Suprapubic skin (tissue), 4 donors: ENCODE measurements at regions not wholly inside any gene's neighbourhood (a gene's known extent, or its start where the extent isn't known, plus 50 kb on each side); places are given as distances from the start of the nearest gene placed in this dataset.
A peak's percentile ranks its signal among the peaks of the same experiment; 100 is the strongest.
"Not testable (repeated sequence)": the region's sequence is repeated elsewhere in the genome, so short reads cannot be mapped to it uniquely, and the experiment has no call there.

Experiments
- DNase-seq, 2 donors: peaks; one replicate each; pipeline ENCODE4 v3.0.0-alpha.2; 2019; ENCODE audit warnings: low spot score in 2 of 2
- H3K27ac ChIP-seq: fragments of 200-600 bp; sonication (generic); one replicate; pipeline ENCODE4 v1.5.1; 2019
- H3K27me3 ChIP-seq: fragments of 200-600 bp; sonication (generic); one replicate; pipeline ENCODE4 v1.5.1; 2019
- H3K36me3 ChIP-seq: fragments of 200-600 bp; sonication (generic); one replicate; pipeline ENCODE4 v1.5.1; 2019
- H3K4me1 ChIP-seq: fragments of 200-600 bp; sonication (generic); one replicate; pipeline ENCODE4 v1.5.1; 2019
- H3K4me3 ChIP-seq: fragments of 200-600 bp; sonication (generic); one replicate; pipeline ENCODE4 v1.5.1; 2019; ENCODE audit warnings: mild to moderate bottlenecking
- H3K9me3 ChIP-seq: fragments of 200-600 bp; sonication (generic); one replicate; pipeline ENCODE4 v1.5.1; 2019
- CTCF ChIP-seq, 2 donors: fragments of 200-600 bp in 1 of 2; fragments of 450-650 bp in 1 of 2; sonication (generic) in 1 of 2; IDR thresholded peaks; one replicate each; pipeline ENCODE4 v1.5.1; 2016 to 2019; ENCODE audit warnings: antibody characterized with exemption in 2 of 2, mild to moderate bottlenecking in 1 of 2, moderate library complexity in 1 of 2
- EP300 ChIP-seq: sonication (generic); formaldehyde crosslinking; IDR thresholded peaks from one replicate; pipeline ENCODE4 v1.6.1; 2017; ENCODE audit warnings: antibody characterized with exemption
- POLR2A ChIP-seq, 2 donors: fragments of 450-650 bp; IDR thresholded peaks; one replicate each; pipeline ENCODE4 v1.6.1; 2017; ENCODE audit warnings: antibody characterized with exemption in 2 of 2, mild to moderate bottlenecking in 2 of 2, moderate library complexity in 2 of 2
- POLR2AphosphoS5 ChIP-seq, 3 donors: sonication (generic); formaldehyde crosslinking; IDR thresholded peaks; one replicate each; pipeline ENCODE4 v1.6.1; 2017; ENCODE audit warnings: antibody characterized with exemption in 3 of 3
- WGBS: methylation state at CpG from one replicate; pipeline ENCODE4 v1.1.5; 2018; 5-methylcytosine and 5-hydroxymethylcytosine counted together

GRCh38 chr1:10918531-10918930 is 93.9 kb upstream of the TARDBP start:
- Histone ChIP-seq H3K4me1 (no peaks in the 10 kb centered on the region), H3K36me3 (no peaks in the 10 kb centered on the region), H3K27ac (no peak overlapping the region), H3K27me3 (peaks cover 6% of the 10 kb centered on the region), H3K4me3 (no peak overlapping the region), H3K9me3 (no peaks in the 10 kb centered on the region)
- 70% methylated on average over 5 of the region's 5 CpGs for WGBS
- TF ChIP-seq CTCF (IDR thresholded peaks at IDR 0.05), result no peak
- DNase-seq, result no peak

- WGBS, result 50% methylated on average over 8 of the region's 9 CpGs
- no peak for DNase-seq
- no peaks in the 10 kb centered on the region for H3K9me3 ChIP-seq
- peaks cover 6% of the 10 kb centered on the region for H3K27me3 ChIP-seq
- H3K36me3 ChIP-seq, result no peaks in the 10 kb centered on the region
- no peaks in the 10 kb centered on the region for H3K4me1 ChIP-seq
- no peak for TF ChIP-seq POLR2A (IDR thresholded peaks at IDR 0.05)
- no peak for TF ChIP-seq EP300
- TF ChIP-seq POLR2AphosphoS5 (IDR thresholded peaks at IDR 0.05), result no peak
- TF ChIP-seq CTCF (IDR thresholded peaks at IDR 0.05), result no peak
- no peak overlapping the region for H3K4me3 ChIP-seq
- peak overlapping the region; percentile 45 for H3K27ac ChIP-seq
These were observed 92.3 kb upstream of the TARDBP start for GRCh38 chr1:10920063-10920626.

- H3K4me1 ChIP-seq, H3K9me3 ChIP-seq, H3K4me3 ChIP-seq, H3K36me3 ChIP-seq, DNase-seq, H3K27me3 ChIP-seq, H3K27ac ChIP-seq: not testable (repeated sequence)
- WGBS, result 61% methylated on average over 8 of the region's 8 CpGs
These were observed 90.0 kb upstream of the TARDBP start for GRCh38 chr1:10922315-10923060.

- Histone ChIP-seq H3K4me1 (no peaks in the 10 kb centered on the region), H3K36me3 (no peaks in the 10 kb centered on the region), H3K4me3 (no peak overlapping the region), H3K9me3 (peaks cover 9% of the 10 kb centered on the region), H3K27ac (no peak overlapping the region), H3K27me3 (peaks cover 6% of the 10 kb centered on the region)
- TF ChIP-seq POLR2AphosphoS5 (IDR thresholded peaks at IDR 0.05), result no peak
- no peak for TF ChIP-seq CTCF (IDR thresholded peaks at IDR 0.05)
- TF ChIP-seq EP300, result no peak
- TF ChIP-seq POLR2A (IDR thresholded peaks at IDR 0.05), result no peak
- WGBS, result 92% methylated on average over 4 of the region's 4 CpGs
- no peak for DNase-seq
These were observed 88.4 kb upstream of the TARDBP start for GRCh38 chr1:10924030-10924429.

GRCh38 chr1:10928654-10929053 is 83.8 kb upstream of the TARDBP start:
- DNase-seq, result no peak
- Histone ChIP-seq H3K36me3 (no peaks in the 10 kb centered on the region), H3K27me3 (no peaks in the 10 kb centered on the region), H3K9me3 (peaks cover 9% of the 10 kb centered on the region), H3K4me3 (no peak overlapping the region), H3K4me1 (no peaks in the 10 kb centered on the region), H3K27ac (no peak overlapping the region)
- TF ChIP-seq EP300 (no peak), POLR2A (IDR thresholded peaks at IDR 0.05) (no peak), POLR2AphosphoS5 (IDR thresholded peaks at IDR 0.05) (no peak), CTCF (IDR thresholded peaks at IDR 0.05) (no peak)
- WGBS, result 86% methylated on average over 3 of the region's 4 CpGs

- H3K27me3 ChIP-seq, result peaks cover 12% of the 10 kb centered on the region
- no peak for DNase-seq
- H3K36me3 ChIP-seq, result no peaks in the 10 kb centered on the region
- H3K27ac ChIP-seq, result no peak overlapping the region
- TF ChIP-seq POLR2AphosphoS5 (IDR thresholded peaks at IDR 0.05) (no peak), POLR2A (IDR thresholded peaks at IDR 0.05) (no peak), CTCF (IDR thresholded peaks at IDR 0.05) (no peak), EP300 (no peak)
- H3K9me3 ChIP-seq, result peaks cover 9% of the 10 kb centered on the region
- 72% methylated on average over 6 of the region's 6 CpGs for WGBS
- H3K4me1 ChIP-seq, result no peaks in the 10 kb centered on the region
- no peak overlapping the region for H3K4me3 ChIP-seq
These were observed 80.4 kb upstream of the TARDBP start for GRCh38 chr1:10932088-10932487.
